ENCODE measurements at regions not wholly inside any gene's neighbourhood (a gene's known extent, or its start where the extent isn't known, plus 50 kb on each side); places are given as distances from the start of the nearest gene placed in this dataset.

DNA sequence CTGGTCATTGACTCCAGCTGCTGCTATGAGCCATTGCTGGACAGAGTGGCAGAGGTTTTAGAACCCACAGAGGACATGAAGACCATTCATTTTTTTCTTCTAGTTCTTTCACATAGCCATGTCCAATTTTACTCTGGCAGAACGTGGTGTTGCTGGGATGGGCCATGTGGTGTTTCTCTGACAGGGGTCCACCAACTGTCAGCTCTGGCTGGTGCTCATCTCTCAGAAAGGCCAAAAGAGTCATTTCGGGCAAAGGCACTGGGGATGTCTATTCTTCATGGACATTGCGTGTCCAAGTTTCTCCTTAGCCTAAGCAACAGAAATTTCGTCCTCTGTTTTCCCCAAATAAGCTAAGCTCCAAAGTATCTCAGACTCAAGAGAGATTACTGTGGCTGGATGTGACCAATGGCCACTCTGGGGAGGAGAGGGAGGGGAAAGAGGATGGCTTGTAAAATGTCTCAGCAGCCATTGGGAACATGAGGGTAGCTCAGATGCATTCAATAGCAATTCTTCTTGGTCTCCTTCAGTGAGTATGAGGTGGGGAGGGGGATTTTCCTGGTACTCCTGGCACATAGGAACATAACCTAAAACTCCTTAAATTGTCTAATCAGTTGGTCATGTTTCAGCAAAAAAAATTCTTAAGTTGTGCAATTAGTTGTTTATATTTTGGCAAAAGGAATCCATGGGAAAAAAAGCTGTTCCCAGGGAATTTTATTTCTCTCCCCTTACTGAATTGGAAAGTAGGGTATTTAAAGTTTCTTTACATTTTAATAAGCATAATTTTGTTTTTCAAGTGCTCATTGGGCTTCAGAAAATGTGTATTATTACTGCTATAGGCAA is 131.6 kb upstream of the MITF start:
- no peak overlapping the region for H3K4me3 ChIP-seq (ENCODE audit: low read depth, low read length)
- no peak for TF ChIP-seq CTCF (IDR thresholded peaks at IDR 0.05; ENCODE audit: borderline replicate concordance, insufficient read depth, low read depth, low read length)

- H3K4me3 ChIP-seq (ENCODE audit: low read depth, low read length), result no peak overlapping the region
- TF ChIP-seq CTCF (IDR thresholded peaks at IDR 0.05; ENCODE audit: borderline replicate concordance, insufficient read depth, low read depth, low read length), result no peak
These were observed 133.4 kb upstream of the MITF start for GRCh38 chr3:69605867-69606266.

DNA sequence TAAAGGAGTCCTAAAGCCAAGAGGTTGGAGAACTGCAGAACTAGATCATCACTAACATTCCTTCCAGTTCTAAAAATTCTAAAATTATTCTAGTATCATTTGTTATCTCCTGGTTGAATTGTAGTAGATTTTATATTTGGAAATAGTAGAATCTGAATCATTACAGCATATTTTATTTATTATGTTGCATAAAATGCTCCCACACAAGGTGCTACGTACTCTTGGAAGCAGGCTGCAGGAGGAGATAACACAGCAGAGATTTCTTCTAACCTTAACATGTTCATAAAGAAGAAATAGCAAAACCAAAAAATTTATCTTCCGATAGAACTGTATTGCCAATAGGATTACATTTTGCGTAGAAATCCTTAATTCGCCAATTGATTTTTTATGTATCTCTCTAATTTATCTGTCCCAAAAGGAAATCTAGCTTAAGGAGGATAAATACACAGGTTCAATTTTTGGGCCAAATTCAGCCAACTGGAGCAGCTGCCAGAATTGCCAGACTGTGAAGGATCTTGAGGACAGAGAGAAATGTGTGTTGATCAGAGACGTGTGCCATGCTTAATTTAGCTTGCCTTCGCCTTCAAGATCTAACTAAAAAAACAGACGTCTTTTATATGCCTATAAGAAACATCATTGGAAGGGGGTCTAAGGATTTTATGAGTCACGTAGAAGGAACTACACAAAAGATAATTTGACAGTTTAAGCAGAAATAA is 134.4 kb upstream of the MITF start:
- TF ChIP-seq CTCF (IDR thresholded peaks at IDR 0.05; ENCODE audit: borderline replicate concordance, insufficient read depth, low read depth, low read length), result no peak
- H3K4me3 ChIP-seq (ENCODE audit: low read depth, low read length), result no peak overlapping the region

DNA sequence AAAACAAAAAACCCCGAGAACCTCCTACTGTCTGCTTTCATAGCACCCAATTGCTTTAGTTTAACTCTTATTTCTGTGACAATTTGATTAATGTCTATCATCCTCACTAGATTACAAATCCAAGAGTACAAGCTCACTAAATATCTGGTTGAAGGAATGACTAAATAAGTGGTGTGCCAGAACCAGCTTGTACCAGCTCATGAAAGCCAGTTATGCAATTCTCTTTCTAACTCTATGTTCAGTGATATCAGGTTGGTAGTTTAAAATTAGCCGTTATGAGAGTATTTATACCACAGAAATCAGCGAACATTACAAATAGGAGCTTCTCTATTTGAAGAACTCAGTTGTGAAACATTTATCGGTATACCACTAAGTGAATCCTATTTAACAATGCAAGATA is 137.2 kb upstream of the MITF start:
- no peak overlapping the region for H3K4me3 ChIP-seq (ENCODE audit: low read depth, low read length)
- no peak for TF ChIP-seq CTCF (IDR thresholded peaks at IDR 0.05; ENCODE audit: borderline replicate concordance, insufficient read depth, low read depth, low read length)

GRCh38 chr3:69594286-69594685 is 145.0 kb upstream of the MITF start:
- TF ChIP-seq CTCF (IDR thresholded peaks at IDR 0.05; ENCODE audit: borderline replicate concordance, insufficient read depth, low read depth, low read length), result no peak
- no peak overlapping the region for H3K4me3 ChIP-seq (ENCODE audit: low read depth, low read length)

DNA sequence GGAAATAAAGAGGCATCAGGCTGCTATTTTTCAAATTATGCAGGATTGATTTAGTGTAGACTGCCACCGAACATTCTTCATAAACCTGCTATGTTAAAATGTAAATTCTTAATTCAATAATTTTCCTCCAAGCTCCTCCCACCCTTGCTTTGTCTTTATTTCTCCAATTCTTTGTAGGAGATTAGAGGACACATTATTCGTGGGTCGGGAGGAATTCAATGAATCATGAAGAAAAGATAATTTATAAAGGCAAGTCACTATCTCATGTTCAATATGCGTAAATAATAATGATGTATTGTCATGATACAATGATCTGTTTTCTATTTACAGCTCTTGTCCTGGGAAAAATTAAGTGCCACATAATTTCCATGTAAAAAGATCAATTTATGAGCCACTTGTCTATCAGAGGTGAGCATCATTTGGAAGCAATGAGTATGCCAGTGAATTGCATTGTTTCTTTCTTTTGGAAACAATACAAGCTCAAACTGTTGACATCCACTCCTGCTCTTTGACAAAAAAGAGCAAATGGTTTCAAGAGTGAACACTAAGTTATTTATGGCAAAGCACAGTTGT is 148.0 kb upstream of the MITF start:
- no peak for TF ChIP-seq CTCF (IDR thresholded peaks at IDR 0.05; ENCODE audit: borderline replicate concordance, insufficient read depth, low read depth, low read length)

More for the DNA sequence above, 148.0 kb upstream of the MITF start:
- no peak overlapping the region for H3K4me3 ChIP-seq (ENCODE audit: low read depth, low read length)

Measured in GM12875 (cell line).